T-helper 17 cell (primary cell): ENCODE measurements at regions not wholly inside any gene's neighbourhood (a gene's known extent, or its start where the extent isn't known, plus 50 kb on each side); places are given as distances from the start of the nearest gene placed in this dataset.
"Not testable (repeated sequence)": the region's sequence is repeated elsewhere in the genome, so short reads cannot be mapped to it uniquely, and the experiment has no call there.

ENCODE experiments used
- ATAC-seq: fragments of 150-1000 bp; cut with Tn5 transposase; 2 replicates; pipeline ENCODE4 v1.10.0; 2021; ENCODE audit warnings: mild to moderate bottlenecking, moderate library complexity
- DNase-seq, 3 donors: peaks; one replicate each; pipeline versions ENCODE4 v3.0.0 to v3.0.0-alpha.2; 2020 to 2021
- H3K9me3 ChIP-seq: one replicate; pipeline ENCODE4 v1.7.0; 2013; ENCODE audit warnings: low read length, mild to moderate bottlenecking; ENCODE audit not compliant: control insufficient read depth, poor library complexity, severe bottlenecking
- H3K27ac Mint-ChIP-seq: one replicate; pipeline ENCODE4 v1.8.0; 2022; ENCODE audit warnings: mild to moderate bottlenecking, moderate library complexity, mixed read lengths
- H3K27me3 Mint-ChIP-seq: one replicate; pipeline ENCODE4 v1.8.0; 2022; ENCODE audit warnings: mixed read lengths
- H3K36me3 Mint-ChIP-seq: one replicate; pipeline ENCODE4 v1.8.0; 2022; ENCODE audit warnings: low read depth, mixed read lengths
- H3K4me1 Mint-ChIP-seq: one replicate; pipeline ENCODE4 v1.8.0; 2022; ENCODE audit warnings: mild to moderate bottlenecking, mixed read lengths
- H3K4me3 Mint-ChIP-seq: one replicate; pipeline ENCODE4 v1.8.0; 2022; ENCODE audit warnings: mild to moderate bottlenecking, moderate library complexity, mixed read lengths

DNA sequence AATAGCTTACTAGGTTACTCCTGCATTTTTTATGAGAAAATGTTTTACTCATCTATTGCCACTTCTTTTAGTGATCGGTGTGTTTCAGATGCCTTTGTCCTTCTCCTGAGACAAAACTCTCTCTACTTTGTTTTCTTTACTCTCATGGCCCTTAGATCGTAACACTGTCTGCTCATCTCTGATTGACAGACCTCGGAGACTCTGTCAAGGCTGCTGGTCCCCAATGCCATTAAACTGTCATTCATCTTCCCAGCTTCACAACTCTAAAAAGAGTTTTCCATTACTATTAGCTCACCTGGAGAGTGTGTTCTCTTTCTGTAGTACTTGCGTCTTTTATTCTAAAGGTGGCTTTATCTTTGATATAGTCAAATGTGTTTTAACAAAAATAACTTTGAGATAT, 765.2 kb downstream of the SLITRK1 start:
- no peak for ATAC-seq
- no peaks in the 10 kb centered on the region for H3K9me3 ChIP-seq
- H3K27me3 Mint-ChIP-seq: no peaks in the 10 kb centered on the region
- DNase-seq: no peak
- no peak overlapping the region for H3K4me3 Mint-ChIP-seq
- no peak overlapping the region for H3K27ac Mint-ChIP-seq
- H3K36me3 Mint-ChIP-seq: no peaks in the 10 kb centered on the region
- H3K4me1 Mint-ChIP-seq: no peaks in the 10 kb centered on the region

DNA sequence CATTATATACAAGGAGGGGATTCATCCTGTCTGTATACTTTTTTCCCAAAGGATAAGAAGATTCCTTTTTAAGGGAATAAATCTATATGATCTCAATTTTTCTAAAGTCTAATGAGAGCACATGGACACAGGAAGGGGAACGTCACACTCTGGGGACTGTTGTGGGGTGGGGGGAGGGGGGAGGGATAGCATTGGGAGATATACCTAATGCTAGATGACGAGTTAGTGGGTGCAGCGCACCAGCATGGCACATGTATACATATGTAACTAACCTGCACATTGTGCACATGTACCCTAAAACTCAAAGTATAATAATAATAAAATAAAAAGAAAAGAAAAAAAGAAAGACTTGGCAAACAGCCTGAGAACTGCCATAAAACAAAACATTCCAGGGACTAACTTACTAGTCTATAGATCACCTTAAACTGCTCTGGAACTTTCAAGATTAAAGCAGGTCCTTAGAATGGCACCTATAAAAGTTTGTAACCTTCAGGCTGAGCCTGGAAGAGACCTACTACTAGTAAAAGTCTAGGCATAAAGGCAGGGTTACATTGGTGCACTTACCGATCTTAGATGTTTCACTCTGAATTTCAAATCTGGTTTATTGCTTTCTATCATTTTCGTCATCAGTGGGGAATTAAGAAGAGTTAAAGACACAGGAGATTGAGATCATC, 780.6 kb downstream of the SLITRK1 start:
- not testable (repeated sequence) for H3K36me3 Mint-ChIP-seq, H3K27me3 Mint-ChIP-seq, H3K9me3 ChIP-seq, H3K4me3 Mint-ChIP-seq, H3K27ac Mint-ChIP-seq, H3K4me1 Mint-ChIP-seq, DNase-seq, ATAC-seq

GRCh38 chr13:83100237-83100636, 782.0 kb downstream of the SLITRK1 start:
- no peaks in the 10 kb centered on the region for H3K4me1 Mint-ChIP-seq
- DNase-seq (no peak), ATAC-seq (no peak)
- no peaks in the 10 kb centered on the region for H3K36me3 Mint-ChIP-seq
- no peaks in the 10 kb centered on the region for H3K27me3 Mint-ChIP-seq
- no peak overlapping the region for H3K27ac Mint-ChIP-seq
- no peaks in the 10 kb centered on the region for H3K9me3 ChIP-seq
- no peak overlapping the region for H3K4me3 Mint-ChIP-seq

DNA sequence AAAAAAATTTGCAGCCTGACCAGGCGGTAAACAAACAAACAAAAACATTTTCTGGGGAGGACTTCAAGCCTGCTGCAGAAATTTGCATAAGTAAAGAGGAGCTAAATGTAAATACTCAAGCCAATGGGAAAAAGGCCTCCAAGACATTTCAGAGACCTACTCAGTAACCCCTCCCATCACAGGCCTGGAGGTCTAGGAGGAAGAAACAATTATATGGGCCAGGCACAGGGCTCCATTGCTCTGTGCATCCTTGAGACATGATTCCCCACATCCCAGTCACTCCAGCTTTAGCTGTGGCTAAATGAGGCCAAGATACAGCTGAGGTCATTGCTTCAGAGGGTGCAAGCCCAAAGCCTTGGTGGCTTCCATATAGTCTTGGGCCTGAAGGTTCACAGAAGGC, 793.4 kb downstream of the SLITRK1 start:
- H3K4me3 Mint-ChIP-seq: no peak overlapping the region
- no peak for DNase-seq
- H3K9me3 ChIP-seq: no peaks in the 10 kb centered on the region
- no peak for ATAC-seq
- H3K36me3 Mint-ChIP-seq: no peaks in the 10 kb centered on the region
- no peaks in the 10 kb centered on the region for H3K27me3 Mint-ChIP-seq
- H3K4me1 Mint-ChIP-seq: no peaks in the 10 kb centered on the region
- H3K27ac Mint-ChIP-seq: no peak overlapping the region

- H3K9me3 ChIP-seq: no peaks in the 10 kb centered on the region
- Mint-ChIP-seq H3K36me3 (no peaks in the 10 kb centered on the region), H3K4me3 (no peak overlapping the region), H3K27ac (no peak overlapping the region), H3K27me3 (no peaks in the 10 kb centered on the region), H3K4me1 (no peaks in the 10 kb centered on the region)
- ATAC-seq: no peak
- DNase-seq: no peak
Measured at GRCh38 chr13:83086948-83087347, 795.3 kb downstream of the SLITRK1 start.

GRCh38 chr13:83086088-83086487, 796.2 kb downstream of the SLITRK1 start:
- ATAC-seq: no peak
- no peaks in the 10 kb centered on the region for H3K27me3 Mint-ChIP-seq
- no peaks in the 10 kb centered on the region for H3K9me3 ChIP-seq
- no peaks in the 10 kb centered on the region for H3K36me3 Mint-ChIP-seq
- no peak for DNase-seq
- no peak overlapping the region for H3K27ac Mint-ChIP-seq
- no peak overlapping the region for H3K4me3 Mint-ChIP-seq
- no peaks in the 10 kb centered on the region for H3K4me1 Mint-ChIP-seq

- Mint-ChIP-seq H3K4me1 (no peaks in the 10 kb centered on the region), H3K4me3 (no peak overlapping the region), H3K36me3 (no peaks in the 10 kb centered on the region), H3K27ac (no peak overlapping the region), H3K27me3 (no peaks in the 10 kb centered on the region)
- H3K9me3 ChIP-seq: no peaks in the 10 kb centered on the region
- ATAC-seq: no peak
- no peak for DNase-seq
Measured at GRCh38 chr13:83085186-83085900, 796.9 kb downstream of the SLITRK1 start.

DNA sequence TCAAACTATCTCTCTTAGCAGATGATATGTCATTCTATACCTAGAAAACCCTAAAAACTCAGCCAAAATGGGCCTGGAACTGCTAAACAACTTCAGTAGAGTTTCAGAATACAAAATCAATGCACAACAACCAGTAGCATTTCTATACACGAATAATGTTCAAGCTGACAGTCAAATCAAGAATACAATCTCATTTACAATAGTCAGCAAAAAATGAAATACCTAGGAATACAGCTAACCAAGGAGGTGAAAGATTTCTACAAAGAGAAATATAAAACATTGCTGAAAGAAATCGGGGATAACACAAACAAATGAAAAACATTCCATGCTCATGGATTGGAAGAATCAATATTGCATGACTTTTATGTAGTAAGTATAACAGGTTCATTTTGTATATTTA, 804.8 kb downstream of the SLITRK1 start:
- no peaks in the 10 kb centered on the region for H3K4me1 Mint-ChIP-seq
- no peak overlapping the region for H3K27ac Mint-ChIP-seq

GRCh38 chr13:83073930-83074329, 808.3 kb downstream of the SLITRK1 start:
- H3K27me3 Mint-ChIP-seq, H3K4me1 Mint-ChIP-seq, H3K4me3 Mint-ChIP-seq, H3K36me3 Mint-ChIP-seq, H3K27ac Mint-ChIP-seq, DNase-seq, H3K9me3 ChIP-seq, ATAC-seq: not testable (repeated sequence)

More for the DNA sequence above, 804.8 kb downstream of the SLITRK1 start:
- no peaks in the 10 kb centered on the region for H3K27me3 Mint-ChIP-seq
- no peak overlapping the region for H3K4me3 Mint-ChIP-seq
- no peaks in the 10 kb centered on the region for H3K36me3 Mint-ChIP-seq
- no peak for DNase-seq
- no peak for ATAC-seq
- H3K9me3 ChIP-seq: no peaks in the 10 kb centered on the region

DNA sequence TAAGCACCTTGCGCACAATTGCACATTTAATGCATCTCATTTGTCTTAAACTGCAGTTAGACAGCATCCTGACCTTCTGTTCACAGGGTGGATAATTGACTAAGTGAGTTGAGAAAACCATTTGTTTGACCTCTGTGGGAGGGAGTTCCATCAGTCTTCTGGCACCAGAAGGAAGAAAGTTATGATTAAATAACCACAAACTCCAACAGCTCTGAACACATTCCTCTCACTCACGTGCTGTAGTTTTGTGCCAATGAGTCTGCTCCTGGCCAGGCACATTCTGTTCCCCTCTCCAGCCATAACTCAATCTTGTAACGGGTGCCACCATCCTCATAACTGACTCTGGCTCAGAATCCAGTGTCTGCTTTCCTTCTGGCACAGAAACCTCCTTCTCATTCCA, 817.2 kb downstream of the SLITRK1 start:
- no peaks in the 10 kb centered on the region for H3K9me3 ChIP-seq
- Mint-ChIP-seq H3K27me3 (no peaks in the 10 kb centered on the region), H3K27ac (no peak overlapping the region), H3K4me1 (no peaks in the 10 kb centered on the region), H3K4me3 (no peak overlapping the region), H3K36me3 (no peaks in the 10 kb centered on the region)
- no peak for DNase-seq
- no peak for ATAC-seq

DNA sequence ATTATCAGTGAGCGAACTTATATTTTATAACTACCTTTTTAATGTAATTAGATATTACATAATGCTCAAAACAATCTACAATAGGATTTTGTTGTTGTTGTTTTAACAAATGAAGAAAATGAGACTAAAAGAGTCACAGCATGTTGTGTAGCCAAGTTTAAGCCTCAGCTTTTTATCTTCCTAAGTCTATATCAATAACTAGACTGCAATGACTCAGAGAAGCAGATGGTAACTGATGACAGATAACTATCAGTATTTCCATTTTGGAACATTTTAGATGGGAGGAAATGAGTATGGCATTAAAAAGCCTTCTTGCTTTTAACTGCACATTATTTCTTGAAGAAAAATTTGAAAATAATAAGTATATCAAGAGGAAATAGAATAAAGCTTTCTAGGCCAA, 825.2 kb downstream of the SLITRK1 start:
- DNase-seq: no peak
- H3K9me3 ChIP-seq: no peaks in the 10 kb centered on the region
- H3K4me3 Mint-ChIP-seq: no peak overlapping the region
- no peak for ATAC-seq
- no peaks in the 10 kb centered on the region for H3K36me3 Mint-ChIP-seq
- H3K4me1 Mint-ChIP-seq: no peaks in the 10 kb centered on the region
- no peak overlapping the region for H3K27ac Mint-ChIP-seq
- H3K27me3 Mint-ChIP-seq: no peaks in the 10 kb centered on the region

DNA sequence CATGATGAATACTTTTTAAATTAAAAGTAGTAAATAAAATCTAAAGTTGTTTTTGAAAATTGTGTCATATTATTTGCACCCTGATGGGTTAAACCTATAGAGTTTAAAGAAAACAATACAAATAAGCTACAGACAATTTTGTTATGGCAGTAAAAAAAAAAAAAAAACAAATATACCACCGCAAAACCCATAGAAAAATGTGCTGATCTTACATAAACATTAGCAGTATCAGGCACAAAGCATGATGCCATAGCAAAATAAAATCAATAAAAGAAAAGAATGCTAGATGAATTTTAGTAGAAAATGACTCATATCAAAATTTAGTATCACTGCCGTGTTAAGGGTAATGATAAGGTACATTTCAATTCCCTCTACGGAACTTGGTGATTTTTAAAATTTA, 826.0 kb downstream of the SLITRK1 start:
- Mint-ChIP-seq H3K27me3 (no peaks in the 10 kb centered on the region), H3K4me3 (no peak overlapping the region), H3K27ac (no peak overlapping the region), H3K4me1 (no peaks in the 10 kb centered on the region), H3K36me3 (no peaks in the 10 kb centered on the region)
- ATAC-seq (no peak), DNase-seq (no peak)
- H3K9me3 ChIP-seq: no peaks in the 10 kb centered on the region

GRCh38 chr13:83048419-83048818, 833.9 kb downstream of the SLITRK1 start:
- H3K9me3 ChIP-seq: no peaks in the 10 kb centered on the region
- no peak overlapping the region for H3K27ac Mint-ChIP-seq
- no peaks in the 10 kb centered on the region for H3K27me3 Mint-ChIP-seq
- no peak overlapping the region for H3K4me3 Mint-ChIP-seq
- ATAC-seq (no peak), DNase-seq (no peak)
- H3K36me3 Mint-ChIP-seq: no peaks in the 10 kb centered on the region
- no peaks in the 10 kb centered on the region for H3K4me1 Mint-ChIP-seq

- no peak for ATAC-seq
- no peaks in the 10 kb centered on the region for H3K4me1 Mint-ChIP-seq
- H3K9me3 ChIP-seq: no peaks in the 10 kb centered on the region
- no peaks in the 10 kb centered on the region for H3K36me3 Mint-ChIP-seq
- no peaks in the 10 kb centered on the region for H3K27me3 Mint-ChIP-seq
- no peak overlapping the region for H3K27ac Mint-ChIP-seq
- no peak for DNase-seq
- no peak overlapping the region for H3K4me3 Mint-ChIP-seq
Measured at GRCh38 chr13:83024955-83025594, 857.2 kb downstream of the SLITRK1 start.
